SJSA1 (cell line): ENCODE measurements at regions not wholly inside any gene's neighbourhood (a gene's known extent, or its start where the extent isn't known, plus 50 kb on each side); places are given as distances from the start of the nearest gene placed in this dataset.
"Not testable (repeated sequence)": the region's sequence is repeated elsewhere in the genome, so short reads cannot be mapped to it uniquely, and the experiment has no call there.

Source experiments
- DNase-seq, 2 experiments: peaks; one replicate each; pipeline ENCODE4 v3.0.0-alpha.2; 2015 to 2020; ENCODE audit warnings: low spot score in 2 of 2, low read depth in 1 of 2
- H3K27ac ChIP-seq: fragments of 250-450 bp; sonication (Bioruptor Pico); 2 replicates; pipeline ENCODE4 v1.5.1; 2020; ENCODE audit warnings: mild to moderate bottlenecking, moderate library complexity
- H3K27me3 ChIP-seq: fragments of 250-450 bp; sonication (Bioruptor Pico); replicated peaks from 2 replicates; pipeline ENCODE4 v1.5.1; 2020; ENCODE audit warnings: mild to moderate bottlenecking, moderate library complexity
- H3K36me3 ChIP-seq: fragments of 250-450 bp; sonication (Bioruptor Pico); 2 replicates; pipeline ENCODE4 v1.5.1; 2020; ENCODE audit warnings: mild to moderate bottlenecking
- H3K4me1 ChIP-seq: fragments of 250-450 bp; sonication (Bioruptor Pico); replicated peaks from 2 replicates; pipeline ENCODE4 v1.6.1; 2021; ENCODE audit warnings: mild to moderate bottlenecking
- H3K4me3 ChIP-seq: fragments of 250-450 bp; sonication (Bioruptor Pico); 2 replicates; pipeline ENCODE4 v1.5.1; 2020; ENCODE audit warnings: mild to moderate bottlenecking
- H3K9me3 ChIP-seq: fragments of 250-450 bp; sonication (Bioruptor Pico); replicated peaks from 2 replicates; pipeline ENCODE4 v1.5.1; 2020; ENCODE audit warnings: mild to moderate bottlenecking

- no peaks in the 10 kb centered on the region for H3K36me3 ChIP-seq
- H3K4me3 ChIP-seq, result no peak overlapping the region
- H3K27me3 ChIP-seq, result no peaks in the 10 kb centered on the region
- DNase-seq, result no peak
- no peak overlapping the region for H3K27ac ChIP-seq
- peaks cover 8% of the 10 kb centered on the region for H3K4me1 ChIP-seq
- no peaks in the 10 kb centered on the region for H3K9me3 ChIP-seq
Observed at GRCh38 chr5:102625928-102626327, 127.1 kb upstream of the SLCO6A1 start.

GRCh38 chr5:102627315-102627714 lies 127.8 kb upstream of the PAM start:
- H3K9me3 ChIP-seq, result no peaks in the 10 kb centered on the region
- no peak overlapping the region for H3K4me3 ChIP-seq
- H3K27me3 ChIP-seq, result no peaks in the 10 kb centered on the region
- H3K27ac ChIP-seq, result no peak overlapping the region
- H3K4me1 ChIP-seq, result peaks cover 8% of the 10 kb centered on the region
- H3K36me3 ChIP-seq, result no peaks in the 10 kb centered on the region
- peak in 1 of 2 experiments; percentile 28 for DNase-seq

- no peak overlapping the region for H3K4me3 ChIP-seq
- peaks cover 8% of the 10 kb centered on the region for H3K4me1 ChIP-seq
- no peaks in the 10 kb centered on the region for H3K36me3 ChIP-seq
- H3K9me3 ChIP-seq, result no peaks in the 10 kb centered on the region
- no peak overlapping the region for H3K27ac ChIP-seq
- no peaks in the 10 kb centered on the region for H3K27me3 ChIP-seq
- no peak for DNase-seq
Observed at GRCh38 chr5:102628441-102629175, 126.5 kb upstream of the PAM start.

GRCh38 chr5:102629827-102630605 lies 125.1 kb upstream of the PAM start:
- DNase-seq, result no peak
- Histone ChIP-seq H3K4me3 (no peak overlapping the region), H3K27ac (no peak overlapping the region), H3K9me3 (no peaks in the 10 kb centered on the region), H3K4me1 (peaks cover 8% of the 10 kb centered on the region), H3K27me3 (no peaks in the 10 kb centered on the region), H3K36me3 (no peaks in the 10 kb centered on the region)

GRCh38 chr5:102635399-102635798 lies 119.7 kb upstream of the PAM start:
- not testable (repeated sequence) for DNase-seq, H3K36me3 ChIP-seq, H3K27ac ChIP-seq, H3K27me3 ChIP-seq, H3K4me3 ChIP-seq, H3K4me1 ChIP-seq, H3K9me3 ChIP-seq

GRCh38 chr5:102638316-102638715 lies 116.8 kb upstream of the PAM start:
- H3K4me1 ChIP-seq, result no peaks in the 10 kb centered on the region
- H3K36me3 ChIP-seq, result no peaks in the 10 kb centered on the region
- H3K27me3 ChIP-seq, result no peaks in the 10 kb centered on the region
- no peak overlapping the region for H3K4me3 ChIP-seq
- H3K9me3 ChIP-seq, result no peaks in the 10 kb centered on the region
- no peak overlapping the region for H3K27ac ChIP-seq
- no peak for DNase-seq

GRCh38 chr5:102638912-102639652 lies 116.0 kb upstream of the PAM start:
- no peak for DNase-seq
- H3K36me3 ChIP-seq, result no peaks in the 10 kb centered on the region
- no peak overlapping the region for H3K27ac ChIP-seq
- no peak overlapping the region for H3K4me3 ChIP-seq
- no peaks in the 10 kb centered on the region for H3K27me3 ChIP-seq
- H3K4me1 ChIP-seq, result no peaks in the 10 kb centered on the region
- H3K9me3 ChIP-seq, result no peaks in the 10 kb centered on the region

- no peak for DNase-seq
- no peaks in the 10 kb centered on the region; the same call in 1 of the 2 replicates for H3K27me3 ChIP-seq
- H3K9me3 ChIP-seq, result no peaks in the 10 kb centered on the region
- no peak overlapping the region for H3K4me3 ChIP-seq
- H3K4me1 ChIP-seq, result no peaks in the 10 kb centered on the region
- H3K36me3 ChIP-seq, result no peaks in the 10 kb centered on the region
- no peak overlapping the region for H3K27ac ChIP-seq
Observed at GRCh38 chr5:102649731-102650130, 105.4 kb upstream of the PAM start.

GRCh38 chr5:102651466-102651865 lies 103.6 kb upstream of the PAM start:
- Histone ChIP-seq H3K27me3 (no peaks in the 10 kb centered on the region; the same call in 1 of the 2 replicates), H3K36me3 (no peaks in the 10 kb centered on the region), H3K4me3 (no peak overlapping the region), H3K4me1 (no peaks in the 10 kb centered on the region), H3K27ac (no peak overlapping the region), H3K9me3 (no peaks in the 10 kb centered on the region)
- DNase-seq, result no peak

- DNase-seq, result no peak
- Histone ChIP-seq H3K4me1 (no peaks in the 10 kb centered on the region), H3K36me3 (no peaks in the 10 kb centered on the region), H3K4me3 (no peak overlapping the region), H3K9me3 (no peaks in the 10 kb centered on the region), H3K27ac (no peak overlapping the region), H3K27me3 (no peaks in the 10 kb centered on the region; the same call in 1 of the 2 replicates)
Observed at GRCh38 chr5:102654559-102655349, 100.4 kb upstream of the PAM start.

GRCh38 chr5:102659151-102659550 lies 96.0 kb upstream of the PAM start:
- H3K9me3 ChIP-seq, result no peaks in the 10 kb centered on the region
- H3K4me1 ChIP-seq, result peaks cover 2% of the 10 kb centered on the region
- no peaks in the 10 kb centered on the region for H3K27me3 ChIP-seq
- H3K4me3 ChIP-seq, result no peak overlapping the region
- DNase-seq, result no peak
- H3K36me3 ChIP-seq, result no peaks in the 10 kb centered on the region
- H3K27ac ChIP-seq, result no peak overlapping the region

- Histone ChIP-seq H3K9me3 (no peaks in the 10 kb centered on the region), H3K27ac (no peak overlapping the region), H3K4me1 (peaks cover 12% of the 10 kb centered on the region), H3K27me3 (no peaks in the 10 kb centered on the region), H3K36me3 (no peaks in the 10 kb centered on the region), H3K4me3 (no peak overlapping the region)
- no peak for DNase-seq
Observed at GRCh38 chr5:102660111-102660510, 95.0 kb upstream of the PAM start.

- no peaks in the 10 kb centered on the region for H3K27me3 ChIP-seq
- H3K36me3 ChIP-seq, result no peaks in the 10 kb centered on the region
- H3K9me3 ChIP-seq, result no peaks in the 10 kb centered on the region
- peaks cover 14% of the 10 kb centered on the region for H3K4me1 ChIP-seq
- no peak overlapping the region for H3K4me3 ChIP-seq
- peak in 1 of 2 experiments; percentile 14 for DNase-seq
- no peak overlapping the region for H3K27ac ChIP-seq
Observed at GRCh38 chr5:102663749-102664530, 91.2 kb upstream of the PAM start.
